Uterus (tissue), 2 donors: ENCODE measurements at regions not wholly inside any gene's neighbourhood (a gene's known extent, or its start where the extent isn't known, plus 50 kb on each side); places are given as distances from the start of the nearest gene placed in this dataset.

Source experiments
- POLR2A ChIP-seq, 2 donors: fragments of 450-650 bp; IDR thresholded peaks; one replicate each; pipeline ENCODE4 v1.6.1; 2016; ENCODE audit warnings: antibody characterized with exemption in 2 of 2, mild to moderate bottlenecking in 1 of 2, moderate library complexity in 1 of 2
- TF ChIP-seq, protein P1 (sequence below), 4 experiments: fragments of 200-600 bp in 2 of 4; fragments of 450-650 bp in 2 of 4; sonication (generic) in 2 of 4; IDR thresholded peaks; one replicate each; pipeline ENCODE4 v1.5.1; 2016 to 2019; ENCODE audit warnings: antibody characterized with exemption in 4 of 4, mild to moderate bottlenecking in 2 of 4, moderate library complexity in 1 of 4

- TF ChIP-seq POLR2A (IDR thresholded peaks at IDR 0.05): no peak
- TF ChIP-seq, protein P1, sequence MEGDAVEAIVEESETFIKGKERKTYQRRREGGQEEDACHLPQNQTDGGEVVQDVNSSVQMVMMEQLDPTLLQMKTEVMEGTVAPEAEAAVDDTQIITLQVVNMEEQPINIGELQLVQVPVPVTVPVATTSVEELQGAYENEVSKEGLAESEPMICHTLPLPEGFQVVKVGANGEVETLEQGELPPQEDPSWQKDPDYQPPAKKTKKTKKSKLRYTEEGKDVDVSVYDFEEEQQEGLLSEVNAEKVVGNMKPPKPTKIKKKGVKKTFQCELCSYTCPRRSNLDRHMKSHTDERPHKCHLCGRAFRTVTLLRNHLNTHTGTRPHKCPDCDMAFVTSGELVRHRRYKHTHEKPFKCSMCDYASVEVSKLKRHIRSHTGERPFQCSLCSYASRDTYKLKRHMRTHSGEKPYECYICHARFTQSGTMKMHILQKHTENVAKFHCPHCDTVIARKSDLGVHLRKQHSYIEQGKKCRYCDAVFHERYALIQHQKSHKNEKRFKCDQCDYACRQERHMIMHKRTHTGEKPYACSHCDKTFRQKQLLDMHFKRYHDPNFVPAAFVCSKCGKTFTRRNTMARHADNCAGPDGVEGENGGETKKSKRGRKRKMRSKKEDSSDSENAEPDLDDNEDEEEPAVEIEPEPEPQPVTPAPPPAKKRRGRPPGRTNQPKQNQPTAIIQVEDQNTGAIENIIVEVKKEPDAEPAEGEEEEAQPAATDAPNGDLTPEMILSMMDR (IDR thresholded peaks at IDR 0.05): no peak
Observed at GRCh38 chr18:67243799-67244587, 272.5 kb downstream of the DSEL start.
